ENCODE measurements at regions not wholly inside any gene's neighbourhood (a gene's known extent, or its start where the extent isn't known, plus 50 kb on each side); places are given as distances from the start of the nearest gene placed in this dataset.
"Not testable (repeated sequence)": the region's sequence is repeated elsewhere in the genome, so short reads cannot be mapped to it uniquely, and the experiment has no call there.

DNA sequence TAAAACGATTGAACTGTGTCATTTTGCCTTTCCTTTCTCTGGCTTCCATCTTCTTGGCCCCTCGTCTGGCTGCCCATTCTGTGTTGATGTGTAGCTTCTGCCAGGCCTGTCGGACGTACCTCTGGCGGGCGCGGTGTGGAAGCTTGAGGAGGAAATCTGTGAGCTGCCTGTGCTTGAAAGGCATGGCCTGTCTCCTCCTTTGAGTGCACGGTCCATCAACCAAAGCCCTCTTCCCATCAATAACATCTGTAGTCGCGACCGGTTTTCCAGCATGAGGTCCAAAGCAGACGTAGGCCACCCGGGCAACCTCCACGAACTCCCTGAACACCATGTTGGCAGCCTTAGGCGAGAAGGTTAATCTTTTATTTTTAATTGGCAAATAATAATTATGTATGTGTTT lies 202.7 kb downstream of the CRLF2 start:
- no peak for DNase-seq

DNA sequence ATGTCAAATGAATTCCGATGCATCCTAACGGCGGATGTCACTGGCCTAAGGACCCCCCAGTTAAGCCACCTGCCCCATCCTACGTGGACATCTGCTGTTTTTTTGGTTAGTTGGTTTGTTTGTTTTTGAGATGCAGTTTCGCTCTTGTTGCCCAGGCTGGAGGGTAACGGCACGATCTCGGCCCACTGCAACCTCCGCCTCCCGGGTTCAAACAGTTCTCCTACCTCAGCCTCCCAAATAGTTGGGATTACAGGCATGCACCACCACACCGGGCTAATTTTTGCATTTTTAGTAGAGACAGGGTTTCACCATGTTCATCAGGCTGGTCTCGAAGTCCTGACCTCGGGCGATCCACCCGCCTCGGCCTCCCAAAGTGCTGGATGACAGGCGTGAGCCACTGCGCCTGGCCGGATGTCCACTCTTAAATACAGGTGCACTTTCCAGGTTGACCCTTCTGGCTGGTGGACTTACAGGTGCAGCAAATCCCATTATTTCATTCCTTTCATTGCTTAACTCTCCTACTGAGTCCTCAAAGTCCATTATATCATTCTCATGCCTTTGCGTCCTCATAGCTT lies 206.2 kb downstream of the CRLF2 start:
- no peak for DNase-seq

DNA sequence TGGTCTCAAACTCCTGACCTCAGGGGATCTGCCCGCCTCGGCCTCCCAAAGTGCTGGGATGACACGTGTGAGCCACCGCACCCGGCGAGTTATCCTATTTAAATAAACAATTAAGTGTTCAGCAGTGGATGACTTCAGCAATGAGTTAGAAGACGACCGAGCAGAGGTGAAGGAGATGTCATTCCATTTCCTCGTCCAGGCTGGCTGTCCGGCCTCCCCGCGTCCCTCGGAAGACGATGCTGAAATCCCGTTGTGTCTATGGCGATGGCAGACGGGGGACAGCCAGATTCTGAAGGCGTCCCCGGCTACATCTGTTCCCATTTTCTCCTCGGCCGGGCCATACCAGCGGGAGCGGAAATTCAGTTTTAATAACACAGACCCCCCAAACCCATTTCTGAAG lies 209.8 kb downstream of the CRLF2 start:
- no peak for DNase-seq

DNA sequence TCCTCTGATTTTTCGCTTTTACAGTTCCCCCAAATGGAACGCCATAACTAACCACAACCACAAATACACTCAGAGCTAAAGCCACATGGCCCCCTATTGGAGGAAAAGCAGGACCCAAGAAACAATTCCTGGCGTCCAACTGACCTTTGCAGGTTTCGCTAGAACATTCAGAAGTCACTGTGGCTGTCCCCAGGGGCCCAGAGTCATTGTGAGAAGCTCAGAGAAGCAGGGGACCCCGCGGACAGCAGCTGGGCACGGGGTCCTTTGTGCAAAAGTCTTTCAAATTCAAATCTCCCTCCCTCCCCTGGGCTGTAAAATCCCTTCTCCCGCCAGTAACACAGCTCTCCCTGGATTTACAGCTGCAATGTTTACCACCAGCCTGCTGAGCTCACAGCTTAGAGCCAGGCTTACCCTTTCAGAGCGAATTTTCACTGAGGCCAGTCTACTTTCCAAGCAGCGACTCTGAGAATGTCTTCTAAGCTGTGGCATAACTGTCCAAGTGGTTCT lies 214.8 kb downstream of the CRLF2 start:
- DNase-seq: no peak

DNA sequence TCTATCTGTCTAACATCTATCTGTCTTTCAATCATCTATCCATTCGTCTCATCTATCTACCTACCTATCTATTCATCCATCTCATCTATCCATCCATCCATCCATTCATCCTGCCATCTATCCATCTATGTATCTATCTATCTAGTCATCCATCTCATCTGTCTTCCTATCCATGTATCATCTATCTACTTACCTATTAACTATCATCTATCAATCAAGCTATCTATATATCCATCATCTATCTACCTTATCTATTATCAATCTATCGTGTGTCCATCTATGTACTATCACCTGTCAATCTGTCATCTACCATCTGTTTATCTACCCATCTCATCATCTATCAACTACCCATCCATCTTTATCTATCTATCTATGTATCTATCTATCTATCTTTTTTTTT lies 217.7 kb downstream of the CRLF2 start:
- DNase-seq: no peak

DNA sequence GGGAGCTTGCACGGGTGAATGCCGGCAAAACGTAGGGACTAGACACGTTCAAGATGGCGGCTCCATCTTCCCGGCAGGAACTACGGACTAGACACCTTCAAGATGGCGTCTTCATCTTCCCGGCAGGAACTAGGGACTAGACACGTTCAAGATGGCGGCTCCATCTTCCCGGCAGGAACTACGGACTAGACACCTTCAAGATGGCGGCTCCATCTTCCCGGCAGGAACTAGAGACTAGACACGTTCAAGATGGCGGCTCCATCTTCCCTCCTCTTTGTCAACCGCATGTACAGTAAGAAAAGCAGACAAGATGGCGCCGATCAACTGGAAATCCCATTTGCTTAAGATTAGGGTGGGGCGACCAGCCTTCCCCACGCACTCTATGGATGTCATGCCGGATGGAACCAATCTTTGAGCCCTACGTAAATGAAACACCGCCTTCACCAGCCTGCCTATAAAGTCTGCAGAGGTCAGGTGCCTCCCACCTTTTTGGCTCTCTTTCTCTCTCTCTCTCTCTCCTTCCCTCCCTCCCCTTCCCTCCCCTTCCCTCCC lies 222.4 kb downstream of the CRLF2 start:
- DNase-seq: peak; percentile 94

DNA sequence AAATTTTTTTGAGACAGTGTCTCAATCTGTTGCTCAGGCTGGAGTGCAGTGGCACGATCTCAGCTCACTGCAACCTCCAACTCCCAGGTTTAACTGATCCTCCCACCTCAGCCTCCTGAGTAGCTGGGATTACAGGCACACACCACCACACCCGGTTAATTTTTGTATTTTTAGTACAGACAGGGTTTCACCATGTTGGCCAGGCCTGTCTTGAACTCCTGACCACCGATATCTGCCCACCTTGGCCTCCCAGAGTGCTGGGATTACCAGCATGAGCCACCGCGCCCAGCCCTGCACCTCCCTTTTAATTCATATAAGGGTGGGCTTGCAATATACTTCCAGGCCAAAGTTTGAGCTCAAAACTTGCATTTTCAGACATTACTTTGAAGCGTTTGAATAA lies 223.9 kb downstream of the CRLF2 start:
- DNase-seq: not testable (repeated sequence)

DNA sequence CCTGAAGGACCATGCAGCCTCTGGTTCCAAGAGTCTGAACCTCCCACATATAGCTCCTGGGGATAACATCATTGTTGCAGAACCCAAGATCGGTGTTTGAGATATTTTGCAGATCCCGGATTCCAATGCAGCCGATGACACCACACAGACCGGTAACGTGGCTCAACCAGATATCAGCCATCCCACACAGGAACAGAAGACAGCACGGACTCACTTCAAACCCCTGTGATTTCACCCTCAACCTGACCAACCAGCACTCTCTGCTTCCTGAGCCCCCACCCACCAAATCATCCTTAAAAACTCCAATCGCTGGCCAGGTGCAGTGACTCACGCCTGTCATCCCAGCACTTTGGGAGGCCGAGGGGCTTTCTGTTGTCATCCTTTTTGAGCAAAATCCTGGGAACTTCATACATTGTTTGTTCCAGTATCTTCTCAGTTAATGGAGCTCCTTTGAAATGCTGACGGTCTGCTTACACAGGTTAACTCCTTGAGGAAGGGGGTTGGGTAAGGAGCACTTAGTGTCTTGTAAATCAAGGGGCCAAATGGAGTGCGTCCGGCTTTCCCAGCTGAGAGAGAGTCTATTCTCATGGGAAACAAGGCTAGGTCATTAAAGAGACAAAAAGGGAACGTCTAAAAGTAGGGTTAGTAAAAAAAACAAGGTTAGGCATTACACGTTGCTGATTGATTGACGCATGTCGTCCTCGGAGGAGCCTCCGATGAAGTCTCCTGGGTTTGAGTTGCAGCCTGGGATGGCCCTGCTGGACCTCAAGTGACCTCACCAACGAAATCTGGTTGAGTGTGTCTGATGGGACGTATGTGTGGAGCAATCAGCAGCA lies 230.4 kb downstream of the CRLF2 start:
- no peak for DNase-seq

DNA sequence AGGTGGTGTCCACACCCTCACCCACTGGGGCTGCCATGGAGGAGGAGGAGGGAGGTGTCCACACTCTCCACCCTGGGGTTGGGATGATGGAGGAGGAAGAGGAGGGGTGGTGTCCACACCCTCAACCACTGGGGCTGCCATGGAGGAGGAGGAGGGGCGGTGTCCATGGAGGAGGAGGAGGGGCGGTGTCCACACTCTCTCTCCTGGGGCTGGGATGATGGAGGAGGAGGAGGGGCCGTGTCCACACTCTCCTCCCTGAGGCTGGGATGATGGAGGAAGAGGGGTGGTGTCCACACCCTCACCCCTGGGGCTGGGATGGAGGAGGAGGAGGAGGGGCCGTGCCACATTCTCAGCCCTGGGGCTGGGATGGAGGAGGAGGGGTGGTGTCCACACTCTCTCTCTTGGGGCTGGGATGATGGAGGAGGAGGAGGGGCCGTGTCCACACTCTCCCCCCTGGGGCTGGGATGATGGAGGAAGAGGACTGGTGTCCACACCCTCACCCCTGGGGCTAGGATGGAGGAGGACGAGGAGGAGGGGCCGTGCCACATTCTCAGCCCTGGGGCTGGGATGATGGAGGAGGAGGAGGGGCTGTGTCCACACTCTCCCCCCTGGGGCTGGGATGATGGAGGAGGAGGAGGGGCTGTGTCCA lies 231.7 kb downstream of the CRLF2 start:
- no peak for DNase-seq

DNA sequence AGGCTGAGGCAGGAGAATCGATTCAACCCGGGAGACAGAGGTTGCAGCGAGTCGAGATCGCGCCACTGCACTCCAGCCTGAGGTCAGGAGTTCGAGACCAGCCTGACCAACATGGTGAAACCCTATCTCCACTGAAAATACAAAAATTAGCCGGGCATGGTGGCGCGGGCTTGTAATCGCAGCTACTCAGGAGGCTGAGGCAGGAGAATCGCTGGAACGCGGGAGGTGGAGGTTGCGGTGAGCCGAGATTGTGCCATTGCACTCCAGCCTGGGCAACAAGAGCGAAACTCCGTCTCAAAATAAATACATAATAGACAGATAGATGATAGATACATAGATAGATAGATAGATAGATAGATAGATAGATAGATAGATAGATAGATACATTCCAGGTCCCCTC lies 233.3 kb downstream of the CRLF2 start:
- DNase-seq: not testable (repeated sequence)

DNA sequence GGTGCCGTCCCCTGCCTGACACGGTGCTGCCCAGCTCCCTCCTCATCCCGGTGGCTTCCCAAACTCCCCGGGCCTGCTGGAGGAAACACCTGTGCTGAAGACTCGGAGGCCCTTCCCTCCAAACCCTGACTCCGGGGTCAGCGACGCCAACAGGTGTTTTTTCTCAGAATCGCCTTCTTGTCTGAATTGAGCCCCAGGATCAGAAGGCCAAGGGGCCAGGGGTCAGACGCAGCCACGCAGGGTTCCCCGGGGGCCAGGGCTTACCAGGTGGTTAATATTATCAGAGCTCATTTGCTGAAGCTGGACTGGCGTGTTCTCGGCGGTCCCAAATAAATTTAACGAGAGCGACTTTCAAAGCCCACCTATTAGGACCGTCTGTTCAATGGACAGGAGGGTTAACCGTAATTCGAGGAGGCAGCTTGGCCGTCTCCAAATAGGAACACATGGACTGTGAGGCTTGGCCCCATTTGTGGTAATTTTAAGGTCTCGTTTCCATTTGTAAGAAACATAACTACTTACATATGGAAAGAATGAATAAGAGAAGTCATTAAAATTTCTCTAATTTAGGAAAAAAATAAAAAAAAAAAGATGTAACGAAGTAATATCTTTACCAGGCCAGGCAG lies 239.3 kb downstream of the CRLF2 start:
- no peak for DNase-seq

DNA sequence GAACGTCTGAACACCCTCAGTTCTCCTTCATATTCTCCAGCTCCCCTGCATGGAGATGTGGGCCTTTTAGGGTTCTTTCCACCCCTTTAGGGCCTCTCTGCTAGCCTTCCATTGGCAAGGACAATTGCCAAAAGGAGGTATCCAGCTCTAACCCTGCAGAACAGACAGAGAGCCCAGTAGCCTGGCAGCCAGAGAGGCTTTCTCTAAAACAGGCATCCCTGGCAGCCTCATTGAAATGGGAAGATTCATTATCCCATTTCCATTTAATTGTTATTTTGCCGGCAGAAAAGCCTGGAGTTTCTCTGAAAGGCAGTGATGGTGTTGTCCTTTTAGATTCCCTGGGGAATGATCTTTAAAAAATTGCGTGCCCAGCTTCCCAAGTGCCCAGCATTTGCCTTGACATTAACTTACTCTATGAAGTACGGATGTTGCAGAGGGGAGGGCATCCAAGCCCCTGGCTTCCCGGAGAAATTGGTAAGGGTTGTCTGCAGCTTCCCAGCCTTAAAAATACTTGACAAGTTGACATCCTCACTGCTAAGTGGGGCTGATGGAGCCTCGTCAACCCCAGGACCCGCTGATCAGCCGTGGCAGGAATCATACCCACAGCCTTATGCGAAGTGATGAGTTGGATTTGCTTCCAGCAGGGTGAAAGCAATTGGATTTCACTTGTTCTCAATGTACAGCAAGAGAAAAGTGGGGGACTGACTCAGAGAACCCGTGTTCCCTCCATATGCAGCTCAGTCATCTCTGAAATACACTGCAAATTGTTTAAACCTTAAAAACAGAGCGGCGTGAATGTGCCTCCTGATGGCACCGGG lies 244.1 kb downstream of the CRLF2 start:
- no peak for DNase-seq

DNA sequence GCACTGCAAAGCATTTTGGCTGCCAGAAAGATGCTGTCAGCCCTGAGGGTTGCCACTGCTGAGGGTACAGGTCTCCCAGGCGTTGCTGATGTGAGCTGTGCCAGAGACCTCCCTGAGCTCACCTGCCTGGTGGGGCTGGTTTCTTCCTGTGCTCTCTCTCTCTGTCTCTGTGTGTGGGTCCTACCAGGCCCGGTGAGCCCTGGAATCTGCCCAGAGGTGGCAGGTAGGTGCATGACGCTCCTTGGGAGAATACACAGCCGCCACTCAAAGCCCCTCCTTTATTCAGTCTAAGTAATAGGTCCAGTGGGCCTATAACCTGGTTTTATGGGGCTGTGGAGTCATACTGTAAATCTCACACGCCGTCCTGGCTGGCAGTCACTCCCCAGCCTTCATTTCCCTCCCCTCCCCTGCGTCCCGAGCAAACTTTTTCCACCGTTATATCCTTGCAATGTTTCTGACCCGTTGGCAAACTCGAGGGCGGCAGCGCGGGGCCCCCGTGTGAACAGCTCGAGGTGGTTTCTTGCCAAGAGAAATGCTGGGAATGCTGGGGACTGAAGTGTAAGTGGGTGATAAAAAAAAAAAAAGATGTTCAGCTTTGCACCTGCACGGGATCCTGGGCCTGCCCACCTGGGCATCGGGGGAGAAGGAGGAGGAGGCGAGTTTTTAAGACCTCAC lies 245.9 kb downstream of the CRLF2 start:
- DNase-seq: no peak

DNA sequence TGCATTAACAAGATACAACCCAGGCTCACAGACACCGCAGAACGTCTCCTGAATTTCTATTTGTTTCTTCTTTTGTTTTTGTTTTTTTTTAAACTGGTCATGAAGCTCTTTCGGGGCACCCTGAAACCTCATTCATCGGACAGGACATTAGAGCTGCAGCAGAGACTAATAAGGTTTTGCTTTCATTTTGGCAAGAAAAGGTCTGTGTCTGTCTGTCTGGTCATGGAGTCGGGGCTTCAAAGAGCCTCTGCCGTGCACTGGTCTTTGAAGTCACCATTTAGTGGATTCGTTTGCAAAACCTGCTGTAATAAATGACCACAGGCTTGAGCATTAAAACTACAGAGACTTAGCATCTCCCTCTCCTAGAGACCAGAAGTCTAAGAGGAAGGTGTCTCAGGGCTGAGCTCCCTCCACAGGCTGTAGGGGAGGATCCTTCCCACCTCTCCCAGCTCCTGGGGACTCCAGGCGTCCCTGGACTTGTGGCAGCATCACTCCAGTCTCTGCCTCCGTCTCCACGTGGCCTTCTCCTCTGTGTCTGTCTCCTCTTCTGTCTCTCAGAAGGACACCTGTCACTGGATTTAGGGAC lies 247.5 kb downstream of the CRLF2 start:
- DNase-seq: no peak

DNA sequence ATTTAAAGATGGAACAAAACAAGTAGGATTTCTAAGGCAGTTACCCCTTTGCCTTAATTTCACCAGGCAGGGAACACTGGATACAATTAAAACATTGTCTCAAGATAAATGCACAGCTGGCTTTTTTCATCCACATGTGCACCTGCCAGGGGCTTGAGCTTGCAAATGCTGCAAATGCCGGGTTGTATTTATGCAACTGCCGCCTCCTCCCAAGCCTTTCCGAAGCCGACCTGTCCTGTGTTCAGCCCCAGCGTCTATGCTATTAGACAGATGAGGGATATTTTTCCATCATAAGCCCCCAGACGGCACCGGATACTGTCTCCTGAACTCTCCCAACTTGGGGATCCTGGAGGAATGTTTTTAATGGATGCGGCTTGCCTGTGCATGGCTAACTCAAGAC lies 251.6 kb downstream of the CRLF2 start:
- no peak for DNase-seq

DNA sequence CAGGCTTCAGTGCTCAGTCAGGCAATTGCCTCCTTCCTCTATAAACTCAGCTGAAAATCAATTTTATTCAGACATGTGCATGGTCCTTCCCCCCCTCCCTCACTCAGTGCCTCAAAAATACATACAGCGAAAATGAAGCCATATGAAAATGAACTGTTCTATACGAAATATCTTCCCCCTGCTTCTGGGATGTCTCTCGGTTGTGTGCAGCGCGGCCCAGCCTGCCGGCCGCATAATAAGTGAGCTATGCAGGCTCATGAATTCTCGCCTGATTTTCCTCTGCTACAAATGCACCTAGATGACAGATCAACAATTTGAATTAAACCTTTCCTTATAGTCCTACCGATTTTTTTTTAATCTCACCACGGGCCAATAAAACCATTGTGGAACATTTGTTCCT lies 252.9 kb downstream of the CRLF2 start:
- no peak for DNase-seq

DNA sequence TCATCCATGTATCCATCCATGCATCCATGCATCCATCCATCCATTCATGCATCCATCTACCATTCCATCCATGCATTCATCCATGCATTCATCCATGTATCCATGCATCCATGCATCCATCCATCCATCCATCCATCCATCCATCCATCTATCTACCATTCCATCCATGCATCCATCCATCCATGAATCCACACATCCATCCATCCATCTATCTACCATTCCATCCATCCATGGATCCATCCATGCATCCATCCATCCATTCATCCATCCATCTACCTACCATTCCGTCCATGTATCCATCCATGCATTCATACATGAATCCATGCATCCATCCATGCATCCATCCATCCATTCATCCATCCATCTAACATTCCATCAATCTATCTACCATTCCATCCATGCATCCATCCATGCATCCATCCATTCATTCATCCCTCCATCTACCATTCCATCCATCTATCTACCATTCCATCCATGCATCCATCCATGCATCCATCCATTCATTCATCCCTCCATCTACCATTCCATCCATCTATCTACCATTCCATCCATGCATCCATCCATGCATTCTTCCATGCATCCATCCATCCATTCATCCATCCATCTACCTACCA lies 257.2 kb downstream of the CRLF2 start:
- not testable (repeated sequence) for DNase-seq

DNA sequence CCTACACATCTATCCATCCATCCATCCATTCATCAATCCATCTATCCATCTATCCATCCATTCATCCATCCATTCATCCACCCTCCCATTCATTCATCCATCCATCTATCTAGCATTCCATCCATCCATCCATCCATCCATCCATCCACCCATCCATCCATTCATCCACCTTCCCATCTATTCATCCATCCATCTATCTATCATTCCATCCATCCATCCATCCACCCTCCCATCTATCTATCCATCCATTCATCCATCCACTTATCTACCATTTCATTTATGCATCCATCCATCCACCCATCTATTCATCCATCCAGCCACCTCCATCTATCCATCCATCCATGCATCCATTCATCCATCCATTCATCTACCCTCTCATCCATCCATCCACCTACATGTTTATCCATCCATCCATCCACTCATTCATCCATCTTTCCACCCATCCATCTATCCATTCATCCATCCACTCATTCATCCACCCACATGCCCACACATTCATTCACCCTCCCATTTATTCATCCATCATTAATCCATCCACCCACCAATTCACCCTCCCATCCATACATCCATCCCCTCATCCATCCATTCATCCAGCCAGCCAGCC lies 258.5 kb downstream of the CRLF2 start:
- DNase-seq: no peak

DNA sequence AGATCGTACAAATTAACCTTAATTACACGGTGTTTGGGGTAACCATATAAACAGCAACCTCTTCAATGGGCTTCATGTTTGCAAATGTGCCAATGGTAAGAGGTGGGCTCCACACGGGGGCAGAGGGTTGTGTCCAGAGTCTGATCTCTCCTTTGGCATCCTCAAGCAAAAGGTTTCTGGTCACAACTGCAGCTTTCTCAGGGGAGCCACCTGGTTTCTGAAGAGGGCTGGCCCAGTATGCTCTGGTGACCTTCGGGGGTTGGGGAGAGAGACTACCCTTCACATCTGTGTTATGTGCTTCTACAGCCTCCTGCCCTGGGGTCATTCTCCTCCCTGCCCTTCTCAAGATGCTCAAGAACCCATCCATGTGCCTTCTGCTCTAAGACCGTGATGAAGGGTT lies 259.6 kb downstream of the CRLF2 start:
- no peak for DNase-seq

DNA sequence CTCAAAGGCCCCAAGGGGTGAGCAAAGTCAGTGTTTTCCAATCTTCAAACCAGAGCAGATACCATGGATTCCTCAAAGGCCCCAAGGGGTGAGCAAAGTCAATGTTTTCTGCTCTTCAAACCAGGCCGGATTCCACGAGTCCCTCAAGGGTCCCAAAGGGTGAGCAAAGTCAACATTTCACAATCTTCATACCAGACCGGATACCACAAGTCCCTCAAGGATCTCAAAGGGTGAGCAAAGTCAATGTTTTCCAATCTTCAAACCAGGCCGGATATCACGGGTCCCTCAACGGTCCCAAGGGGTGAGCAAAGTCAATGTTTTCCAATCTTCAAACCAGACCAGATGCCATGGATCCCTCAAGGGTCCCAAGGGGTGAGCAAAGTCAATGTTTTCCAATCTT lies 265.2 kb downstream of the CRLF2 start:
- DNase-seq: not testable (repeated sequence)
